Effector memory CD4-positive, alpha-beta T cell (primary cell): ENCODE measurements at regions not wholly inside any gene's neighbourhood (a gene's known extent, or its start where the extent isn't known, plus 50 kb on each side); places are given as distances from the start of the nearest gene placed in this dataset.

Experiments used
- DNase-seq, 3 donors: peaks; one replicate each; pipeline ENCODE4 v3.0.0-alpha.2; 2020
- H3K27ac ChIP-seq: 2 replicates; pipeline ENCODE4 v1.7.0; 2013; ENCODE audit warnings: mild to moderate bottlenecking, low read length, moderate library complexity; ENCODE audit not compliant: insufficient read depth, poor library complexity, severe bottlenecking
- H3K27me3 ChIP-seq: replicated peaks from 2 replicates; pipeline ENCODE4 v1.7.0; 2013; ENCODE audit warnings: mild to moderate bottlenecking, low read length; ENCODE audit not compliant: insufficient read depth, control insufficient read depth, poor library complexity, severe bottlenecking
- H3K36me3 ChIP-seq: 2 replicates; pipeline ENCODE4 v1.7.0; 2013; ENCODE audit warnings: mild to moderate bottlenecking, low read length, moderate library complexity; ENCODE audit not compliant: control insufficient read depth, insufficient read depth
- H3K4me1 ChIP-seq: 2 replicates; pipeline ENCODE4 v1.7.0; 2013; ENCODE audit warnings: low read length, mild to moderate bottlenecking; ENCODE audit not compliant: control insufficient read depth, insufficient read depth, poor library complexity, severe bottlenecking
- H3K4me3 ChIP-seq: 2 replicates; pipeline ENCODE4 v1.7.0; 2013; ENCODE audit warnings: low read length, low read depth, mild to moderate bottlenecking; ENCODE audit not compliant: insufficient read depth, poor library complexity, severe bottlenecking
- H3K9me3 ChIP-seq: 2 replicates; pipeline ENCODE4 v1.7.0; 2013; ENCODE audit warnings: mild to moderate bottlenecking, low read length, moderate library complexity; ENCODE audit not compliant: control insufficient read depth

DNA sequence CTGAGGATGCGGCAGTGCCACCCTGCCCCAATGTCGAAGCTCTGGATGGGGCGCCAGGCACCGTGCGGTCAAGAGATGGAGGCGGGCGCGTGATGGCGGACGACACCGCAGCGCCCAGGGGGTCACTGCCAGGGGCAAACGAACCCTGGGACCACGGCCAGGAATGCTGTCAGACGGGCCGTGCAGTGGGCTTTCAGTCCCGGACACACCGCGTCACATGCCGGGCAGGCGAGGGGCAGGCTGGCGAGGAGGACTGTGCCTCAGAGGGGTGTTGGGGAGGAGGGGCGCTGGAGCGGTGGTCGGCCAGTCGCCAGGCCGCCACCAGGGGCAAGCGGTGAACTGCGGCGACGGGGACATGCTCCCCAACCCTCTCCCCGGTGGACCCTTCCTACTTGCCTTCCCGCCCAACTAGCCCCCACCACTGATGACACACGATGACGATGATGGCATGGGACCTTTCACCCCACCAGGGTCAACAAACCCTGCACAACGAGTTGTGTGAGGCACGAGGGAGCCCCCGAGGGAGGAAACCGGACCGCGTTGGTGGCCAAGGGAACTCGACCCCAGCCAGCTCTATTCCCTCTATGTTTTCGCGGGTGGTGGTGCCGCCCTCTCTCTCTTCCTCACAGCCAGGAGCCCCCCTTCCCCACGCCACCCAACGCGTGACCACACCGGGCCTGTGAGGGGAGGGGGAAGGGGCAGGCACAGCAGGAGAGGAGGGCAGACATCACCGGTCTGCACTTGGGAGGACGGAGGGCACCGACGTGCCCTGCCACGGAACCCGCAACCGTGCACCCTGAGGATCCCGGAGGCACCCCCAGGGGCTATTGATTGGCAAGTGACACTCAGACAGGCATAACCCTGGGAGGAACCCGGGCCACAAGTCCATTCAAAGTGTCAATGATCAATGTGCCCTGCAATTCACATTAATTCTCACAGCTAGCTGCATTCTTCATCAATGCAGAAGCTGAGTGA, 1960.9 kb upstream of the DEFB115 start:
- Histone ChIP-seq H3K4me1 (no peaks in the 10 kb centered on the region), H3K27me3 (no peaks in the 10 kb centered on the region), H3K4me3 (no peak overlapping the region), H3K9me3 (no peaks in the 10 kb centered on the region), H3K36me3 (no peaks in the 10 kb centered on the region), H3K27ac (no peak overlapping the region)
- no peak for DNase-seq

DNA sequence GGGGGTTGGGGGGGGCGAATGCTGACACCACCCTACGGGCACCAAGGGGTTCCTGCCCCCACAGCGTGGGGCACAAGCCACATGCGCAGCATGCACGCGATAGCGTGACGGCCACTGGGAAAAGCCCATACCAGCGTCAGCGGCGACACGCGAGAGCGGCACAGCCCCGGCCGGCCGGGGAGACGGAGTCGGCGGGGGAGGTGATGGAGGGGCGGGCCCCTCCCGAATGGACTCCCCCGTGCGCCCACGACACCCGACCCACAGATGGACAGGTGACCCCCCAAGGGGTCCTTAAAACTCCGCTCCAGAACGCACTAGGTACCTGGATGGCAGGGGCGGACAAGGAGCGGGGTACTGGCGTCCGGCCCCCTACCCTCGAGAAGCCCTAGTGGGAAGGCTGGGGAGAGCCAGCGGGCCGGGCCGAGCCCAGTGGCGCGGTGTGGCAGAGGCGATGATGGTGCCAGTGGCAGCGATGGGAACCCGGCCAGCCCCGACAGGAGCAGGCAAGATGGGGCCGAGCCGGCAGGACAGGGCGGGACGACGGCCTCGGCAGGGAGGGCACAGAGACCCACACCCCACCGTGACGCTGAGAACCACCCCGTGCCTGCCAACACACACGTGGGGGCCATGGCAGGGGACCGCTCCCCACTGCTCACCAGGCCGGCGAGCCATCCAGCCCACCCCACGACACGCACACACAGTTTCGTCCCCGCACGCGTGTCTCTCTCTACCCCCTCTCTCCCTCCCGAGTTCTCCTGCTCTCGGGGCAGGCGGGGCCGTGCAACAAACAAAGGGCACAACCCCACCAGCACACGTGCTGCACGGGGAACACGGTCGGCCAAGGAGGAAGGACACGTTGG, 1959.8 kb upstream of the DEFB115 start:
- Histone ChIP-seq H3K9me3 (no peaks in the 10 kb centered on the region), H3K27me3 (no peaks in the 10 kb centered on the region), H3K27ac (no peak overlapping the region), H3K4me1 (no peaks in the 10 kb centered on the region), H3K4me3 (no peak overlapping the region), H3K36me3 (no peaks in the 10 kb centered on the region)
- no peak for DNase-seq

DNA sequence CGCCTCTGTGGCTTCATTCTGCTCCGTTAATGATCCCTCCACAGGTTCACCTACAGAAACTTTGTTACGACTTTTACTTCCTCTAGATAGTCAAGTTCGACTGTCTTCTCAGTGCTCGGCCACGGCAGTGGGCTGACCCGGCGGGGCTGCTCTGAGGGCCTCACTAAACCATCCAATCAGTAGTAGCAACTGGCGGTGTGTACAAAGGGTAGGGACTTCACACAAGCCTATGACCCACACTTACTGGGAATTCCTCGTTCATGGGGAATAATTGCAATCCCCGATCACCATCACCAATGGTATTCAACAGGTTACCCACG, 1959.2 kb upstream of the DEFB115 start:
- H3K27ac ChIP-seq, result no peak overlapping the region
- H3K27me3 ChIP-seq, result no peaks in the 10 kb centered on the region
- H3K9me3 ChIP-seq, result no peaks in the 10 kb centered on the region
- no peaks in the 10 kb centered on the region for H3K36me3 ChIP-seq
- H3K4me3 ChIP-seq, result no peak overlapping the region
- no peaks in the 10 kb centered on the region for H3K4me1 ChIP-seq
- no peak for DNase-seq

DNA sequence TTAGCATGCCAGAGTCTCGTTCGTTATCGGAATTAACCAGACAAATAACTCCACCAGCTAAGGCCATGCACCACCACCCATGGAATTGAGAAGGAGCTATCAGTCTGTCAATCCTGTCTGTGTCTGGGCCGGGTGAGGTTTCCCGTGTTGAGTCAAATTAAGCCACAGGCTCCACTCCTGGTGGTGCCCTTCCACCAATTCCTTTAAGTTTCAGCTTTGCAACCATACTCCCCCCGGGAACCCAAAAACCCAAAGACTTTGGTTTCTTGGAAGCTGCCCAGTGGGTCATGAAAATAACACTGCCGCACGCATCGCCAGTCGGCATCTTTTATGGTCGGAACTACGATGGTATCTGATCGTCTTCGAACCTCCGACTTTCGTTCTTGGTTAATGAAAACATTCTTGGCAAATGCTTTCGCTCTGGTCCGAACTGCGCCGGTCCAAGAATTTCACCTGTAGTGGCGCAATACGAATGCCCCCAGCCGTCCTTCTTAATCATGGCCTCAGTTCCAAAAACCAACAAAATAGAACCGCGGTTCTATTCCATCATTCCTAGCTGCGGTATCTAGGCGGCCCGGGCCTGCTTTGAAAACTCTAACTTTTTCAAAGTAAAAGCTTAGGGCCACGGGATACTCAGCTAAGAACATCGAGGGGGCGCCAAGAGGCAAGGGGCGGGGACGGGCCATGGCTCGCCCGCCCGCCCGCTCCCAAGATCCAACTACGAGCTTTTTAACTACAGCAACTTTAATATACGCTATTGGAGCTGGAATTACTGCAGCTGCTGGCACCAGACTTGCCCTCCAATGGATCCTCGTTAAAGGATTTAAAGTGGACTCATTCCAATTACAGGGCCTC, 1958.5 kb upstream of the DEFB115 start:
- no peaks in the 10 kb centered on the region for H3K36me3 ChIP-seq
- no peaks in the 10 kb centered on the region for H3K9me3 ChIP-seq
- H3K27me3 ChIP-seq, result no peaks in the 10 kb centered on the region
- no peaks in the 10 kb centered on the region for H3K4me1 ChIP-seq
- no peak for DNase-seq
- H3K27ac ChIP-seq, result no peak overlapping the region
- H3K4me3 ChIP-seq, result no peak overlapping the region

DNA sequence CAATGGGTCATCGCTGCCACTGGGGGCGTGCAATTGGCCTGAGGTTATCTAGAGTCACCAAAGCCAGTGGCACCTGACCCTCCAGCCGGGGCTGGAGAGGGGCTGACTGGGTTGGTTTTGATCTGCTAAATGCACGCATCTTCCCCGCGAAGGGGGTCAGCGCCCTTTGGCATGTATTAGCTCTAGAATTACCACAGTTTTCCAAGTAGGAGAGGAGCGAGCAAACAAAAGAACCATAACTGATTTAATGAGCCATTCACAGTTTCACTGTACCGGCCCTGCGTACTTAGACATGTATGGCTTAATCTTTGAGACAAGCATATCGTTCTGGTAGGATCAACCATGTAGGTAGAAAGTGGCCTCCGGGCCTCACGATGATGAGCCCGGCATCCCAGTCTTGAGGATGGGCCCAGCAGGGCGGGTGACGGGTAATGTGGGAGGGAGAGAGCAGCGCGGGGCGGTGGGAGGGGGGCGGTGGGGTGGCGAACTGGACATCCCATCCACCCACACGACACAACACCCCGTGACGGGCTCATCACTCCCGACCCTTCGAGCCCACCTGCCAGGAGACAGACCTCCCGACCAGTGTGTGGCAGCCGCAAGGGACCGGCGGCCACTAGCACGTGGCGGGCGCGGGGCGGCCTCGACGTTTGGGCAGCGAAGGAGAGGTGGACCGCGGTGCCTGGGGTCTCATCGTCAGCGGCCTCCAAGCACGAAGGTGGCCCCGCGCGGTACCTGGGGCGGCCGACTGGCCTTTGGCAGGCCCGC, 1957.5 kb upstream of the DEFB115 start:
- H3K27ac ChIP-seq, result no peak overlapping the region
- no peak for DNase-seq

DNA sequence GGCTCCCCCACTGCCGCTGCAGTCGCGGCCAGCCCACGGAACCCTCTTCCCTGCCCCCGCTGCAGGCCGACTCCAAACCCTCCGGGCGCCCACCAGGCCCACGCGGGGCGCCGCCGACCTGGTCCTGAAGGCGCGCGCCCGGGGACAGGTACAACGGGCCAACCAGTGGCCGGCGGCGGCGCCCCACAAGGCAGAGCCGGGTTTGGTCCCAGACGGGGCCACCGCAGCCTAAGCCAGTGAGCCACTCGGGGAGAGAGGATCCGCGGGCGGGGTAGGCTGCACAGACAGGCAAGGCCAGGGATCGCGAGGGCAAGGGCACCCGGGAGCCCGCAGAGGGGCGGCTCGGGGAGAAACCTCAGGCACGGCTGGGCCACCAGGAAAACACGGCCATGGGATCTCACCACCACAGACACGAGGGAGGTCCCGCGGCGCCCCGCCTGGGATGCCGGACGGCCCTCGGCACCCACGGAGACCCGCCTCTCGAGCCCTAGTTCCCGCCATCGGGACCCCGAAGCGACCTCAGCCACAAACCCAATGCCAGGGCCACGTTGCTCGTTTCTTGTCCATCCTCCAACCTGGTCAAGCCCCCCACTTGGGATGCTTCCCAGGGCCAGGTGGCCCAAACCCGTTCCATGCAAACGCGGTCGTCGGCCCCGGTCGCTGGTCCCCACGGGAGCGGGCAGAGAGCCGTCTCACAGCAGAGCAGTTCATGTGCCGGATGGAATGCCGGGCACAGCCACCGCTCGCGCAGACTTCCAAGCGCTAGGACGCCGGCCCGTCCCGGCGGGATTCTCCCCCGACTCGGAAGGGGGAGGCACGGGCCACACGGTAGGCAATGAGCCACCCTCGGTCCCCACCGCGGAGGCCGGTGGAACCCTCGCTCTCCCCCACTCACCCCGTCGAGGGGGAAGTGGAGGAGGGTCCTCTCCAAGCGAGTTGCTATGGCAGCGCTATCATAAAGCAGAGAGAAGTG, 1956.6 kb upstream of the DEFB115 start:
- Histone ChIP-seq H3K36me3 (no peaks in the 10 kb centered on the region), H3K4me3 (no peak overlapping the region), H3K27me3 (no peaks in the 10 kb centered on the region), H3K4me1 (no peaks in the 10 kb centered on the region), H3K27ac (no peak overlapping the region), H3K9me3 (no peaks in the 10 kb centered on the region)
- no peak for DNase-seq

More for the DNA sequence above, 1957.5 kb upstream of the DEFB115 start:
- Histone ChIP-seq H3K27me3 (no peaks in the 10 kb centered on the region), H3K9me3 (no peaks in the 10 kb centered on the region), H3K4me1 (no peaks in the 10 kb centered on the region), H3K4me3 (no peak overlapping the region), H3K36me3 (no peaks in the 10 kb centered on the region)

DNA sequence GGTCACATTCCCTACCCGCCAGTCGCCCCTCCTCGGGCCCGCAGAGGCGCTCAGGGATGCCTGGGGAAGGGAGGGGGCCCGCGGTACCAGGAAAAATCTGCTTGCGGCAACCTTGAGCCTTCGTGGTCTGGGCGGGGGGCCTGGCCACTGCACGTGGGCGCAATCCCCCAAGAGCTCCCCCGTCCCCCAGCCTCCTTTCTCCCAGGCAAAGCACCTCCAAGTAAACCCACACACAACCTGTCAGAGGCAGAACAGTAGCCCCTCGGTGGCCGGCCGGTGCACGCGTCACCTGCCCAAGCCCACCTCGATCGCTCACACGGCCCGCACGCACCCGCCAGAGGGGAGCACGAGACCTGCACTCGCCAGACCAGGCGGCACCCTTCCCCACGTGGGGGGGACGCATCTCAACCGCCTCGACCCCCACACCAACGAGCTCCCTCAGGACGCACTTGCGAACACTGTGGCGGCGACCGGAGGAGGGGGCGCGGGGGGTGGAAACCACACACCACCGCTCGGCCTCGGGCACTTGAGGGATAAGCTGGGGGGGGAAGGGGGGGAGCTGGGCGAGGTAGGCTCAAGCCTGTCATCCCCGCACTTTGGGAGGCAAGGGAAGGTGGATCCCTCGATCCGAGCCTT, 1955.7 kb upstream of the DEFB115 start:
- Histone ChIP-seq H3K4me3 (no peak overlapping the region), H3K27me3 (no peaks in the 10 kb centered on the region), H3K9me3 (no peaks in the 10 kb centered on the region), H3K27ac (no peak overlapping the region), H3K4me1 (no peaks in the 10 kb centered on the region), H3K36me3 (no peaks in the 10 kb centered on the region)
- no peak for DNase-seq

DNA sequence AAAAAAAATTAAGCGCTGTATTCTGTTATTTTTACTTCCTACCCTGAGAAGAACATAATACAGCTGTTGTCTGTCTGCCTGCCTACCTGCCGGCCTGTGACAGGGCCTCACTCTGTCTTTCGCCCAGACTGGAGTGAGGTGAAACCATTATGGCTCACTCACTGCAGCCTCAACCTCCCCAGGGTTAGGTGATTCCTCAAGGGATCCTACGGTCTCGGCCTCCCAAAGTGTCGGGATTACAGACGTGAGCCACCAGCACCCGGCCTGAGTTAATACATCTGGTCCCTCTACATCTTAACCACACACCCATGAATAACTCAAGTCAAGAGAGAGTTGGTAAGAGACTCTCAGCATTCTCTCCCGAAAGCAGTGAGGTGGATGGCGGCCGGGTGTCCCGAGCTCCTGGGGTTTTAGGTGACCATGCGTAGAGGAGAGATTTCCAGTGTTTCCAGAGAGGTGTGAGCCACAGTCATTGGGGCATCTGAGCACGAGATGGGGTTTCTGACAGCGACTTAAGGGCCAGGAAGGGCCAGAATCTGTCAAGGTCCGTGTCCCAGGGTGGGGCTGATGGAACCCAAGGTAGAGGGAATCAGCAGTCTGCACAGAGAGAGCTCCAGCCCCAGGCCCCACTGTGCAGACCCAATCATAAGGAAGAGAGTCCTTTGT, 1954.4 kb upstream of the DEFB115 start:
- no peak for DNase-seq
- no peaks in the 10 kb centered on the region for H3K27me3 ChIP-seq
- no peaks in the 10 kb centered on the region for H3K9me3 ChIP-seq
- no peaks in the 10 kb centered on the region for H3K36me3 ChIP-seq
- H3K27ac ChIP-seq, result no peak overlapping the region
- no peak overlapping the region for H3K4me3 ChIP-seq
- H3K4me1 ChIP-seq, result no peaks in the 10 kb centered on the region
